Ishikawa (cell line): ENCODE measurements at regions not wholly inside any gene's neighbourhood (a gene's known extent, or its start where the extent isn't known, plus 50 kb on each side); places are given as distances from the start of the nearest gene placed in this dataset.
A peak's percentile ranks its signal among the peaks of the same experiment; 100 is the strongest.

ENCODE experiments used
- CEBPB ChIP-seq: IDR thresholded peaks from 2 replicates; pipeline ENCODE4 v1.6.1; 2012
- CREB1 ChIP-seq: IDR thresholded peaks from 2 replicates; pipeline ENCODE4 v1.6.1; 2012; ENCODE audit warnings: low read depth
- EGR1 ChIP-seq: IDR thresholded peaks from 2 replicates; pipeline ENCODE4 v1.6.1; 2012
- EP300 ChIP-seq: IDR thresholded peaks from 2 replicates; pipeline ENCODE4 v1.6.1; 2012; ENCODE audit warnings: borderline replicate concordance
- FOXM1 ChIP-seq: IDR thresholded peaks from 2 replicates; pipeline ENCODE4 v1.6.1; 2012; ENCODE audit warnings: low read depth, borderline replicate concordance
- NFIC ChIP-seq: IDR thresholded peaks from 2 replicates; pipeline ENCODE4 v1.6.1; 2012
- RAD21 ChIP-seq: IDR thresholded peaks from 2 replicates; pipeline ENCODE4 v1.6.1; 2012; ENCODE audit warnings: low read depth
- TAF1 ChIP-seq: IDR thresholded peaks from 2 replicates; pipeline ENCODE4 v1.6.1; 2012; ENCODE audit warnings: low read depth, mild to moderate bottlenecking
- TCF12 ChIP-seq: IDR thresholded peaks from 2 replicates; pipeline ENCODE4 v1.6.1; 2012; ENCODE audit warnings: low read depth
- TEAD4 ChIP-seq: IDR thresholded peaks from 2 replicates; pipeline ENCODE4 v1.6.1; 2012
- YY1 ChIP-seq: IDR thresholded peaks from 2 replicates; pipeline ENCODE4 v1.6.1; 2012; ENCODE audit warnings: low read depth
- ZBTB7A ChIP-seq: IDR thresholded peaks from 2 replicates; pipeline ENCODE4 v1.6.1; 2012; ENCODE audit warnings: low read depth
- TF ChIP-seq, protein P1 (sequence below): IDR thresholded peaks from 2 replicates; pipeline ENCODE4 v1.6.1; 2012; ENCODE audit warnings: low read depth, mild to moderate bottlenecking
- TF ChIP-seq, protein P2 (sequence below): IDR thresholded peaks from 2 replicates; pipeline ENCODE4 v1.6.1; 2012
- TF ChIP-seq, protein P3 (sequence below): IDR thresholded peaks from 2 replicates; pipeline ENCODE4 v1.6.1; 2012

DNA sequence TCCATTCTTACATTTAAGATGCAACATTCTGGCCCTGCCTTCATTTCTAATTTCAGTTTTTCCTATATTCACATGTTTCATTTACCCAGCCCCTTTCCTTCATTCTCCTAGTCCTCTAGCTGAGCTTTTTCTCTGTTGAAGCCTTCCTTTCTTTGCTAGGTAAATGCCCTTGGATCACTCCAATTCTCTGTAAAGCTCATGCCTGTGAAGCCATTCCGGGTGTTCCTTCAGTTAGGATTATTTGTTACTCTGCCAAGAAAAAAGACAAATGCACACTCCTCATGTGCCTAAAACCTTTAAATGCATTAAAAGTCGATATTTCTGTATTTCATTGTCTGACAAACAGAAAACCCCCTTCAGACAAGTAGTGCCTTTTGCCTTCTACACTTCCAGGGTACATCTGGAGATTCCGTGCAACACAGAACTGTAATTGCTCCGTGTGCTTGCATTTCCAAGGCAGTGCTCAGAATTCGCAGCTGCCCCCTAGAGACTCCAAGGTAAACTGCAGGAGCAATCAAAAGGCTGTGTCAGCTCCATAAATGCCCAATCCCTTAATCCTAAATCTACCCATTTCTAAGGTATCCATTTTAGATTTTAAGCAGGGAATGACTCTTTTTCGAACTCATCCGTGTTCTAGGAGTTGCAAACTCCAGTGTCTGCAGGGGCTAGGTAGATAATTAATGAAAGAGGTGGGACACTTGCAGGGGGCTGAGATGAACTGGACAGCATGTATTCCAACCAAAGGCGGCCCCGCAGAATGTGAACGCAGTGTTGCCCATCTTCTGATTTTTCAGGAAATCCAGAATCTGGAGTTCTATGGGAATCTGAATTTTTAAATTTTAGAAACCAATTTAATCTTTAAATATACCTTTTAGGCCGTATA is 320.2 kb downstream of the GRIN2B start:
- no peak for TF ChIP-seq EP300
- TF ChIP-seq RAD21, result peak; percentile 88

DNA sequence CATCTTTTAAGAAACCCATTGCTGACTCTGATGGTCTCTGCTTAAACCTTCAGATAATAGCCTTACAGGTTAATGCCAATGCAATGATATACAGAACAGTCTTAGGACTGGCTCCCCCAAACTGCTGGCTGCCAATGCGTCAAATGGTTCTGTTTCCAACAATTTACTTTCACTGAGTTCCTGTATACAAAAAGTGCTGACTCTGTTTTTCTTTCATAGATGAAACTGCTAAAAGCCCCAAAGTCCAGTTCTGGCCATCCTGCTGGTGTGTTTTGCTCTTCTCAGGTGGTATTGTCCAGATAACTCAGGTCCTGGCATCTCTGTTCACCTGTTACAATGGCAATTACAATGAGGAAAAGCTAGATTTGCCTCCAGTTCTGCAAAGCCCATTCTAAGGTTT is 326.9 kb downstream of the GRIN2B start:
- no peak for TF ChIP-seq EGR1
- no peak for TF ChIP-seq TAF1
- TF ChIP-seq CREB1, result no peak
- TF ChIP-seq ZBTB7A, result no peak
- TF ChIP-seq FOXM1, result no peak
- TF ChIP-seq, protein P1, sequence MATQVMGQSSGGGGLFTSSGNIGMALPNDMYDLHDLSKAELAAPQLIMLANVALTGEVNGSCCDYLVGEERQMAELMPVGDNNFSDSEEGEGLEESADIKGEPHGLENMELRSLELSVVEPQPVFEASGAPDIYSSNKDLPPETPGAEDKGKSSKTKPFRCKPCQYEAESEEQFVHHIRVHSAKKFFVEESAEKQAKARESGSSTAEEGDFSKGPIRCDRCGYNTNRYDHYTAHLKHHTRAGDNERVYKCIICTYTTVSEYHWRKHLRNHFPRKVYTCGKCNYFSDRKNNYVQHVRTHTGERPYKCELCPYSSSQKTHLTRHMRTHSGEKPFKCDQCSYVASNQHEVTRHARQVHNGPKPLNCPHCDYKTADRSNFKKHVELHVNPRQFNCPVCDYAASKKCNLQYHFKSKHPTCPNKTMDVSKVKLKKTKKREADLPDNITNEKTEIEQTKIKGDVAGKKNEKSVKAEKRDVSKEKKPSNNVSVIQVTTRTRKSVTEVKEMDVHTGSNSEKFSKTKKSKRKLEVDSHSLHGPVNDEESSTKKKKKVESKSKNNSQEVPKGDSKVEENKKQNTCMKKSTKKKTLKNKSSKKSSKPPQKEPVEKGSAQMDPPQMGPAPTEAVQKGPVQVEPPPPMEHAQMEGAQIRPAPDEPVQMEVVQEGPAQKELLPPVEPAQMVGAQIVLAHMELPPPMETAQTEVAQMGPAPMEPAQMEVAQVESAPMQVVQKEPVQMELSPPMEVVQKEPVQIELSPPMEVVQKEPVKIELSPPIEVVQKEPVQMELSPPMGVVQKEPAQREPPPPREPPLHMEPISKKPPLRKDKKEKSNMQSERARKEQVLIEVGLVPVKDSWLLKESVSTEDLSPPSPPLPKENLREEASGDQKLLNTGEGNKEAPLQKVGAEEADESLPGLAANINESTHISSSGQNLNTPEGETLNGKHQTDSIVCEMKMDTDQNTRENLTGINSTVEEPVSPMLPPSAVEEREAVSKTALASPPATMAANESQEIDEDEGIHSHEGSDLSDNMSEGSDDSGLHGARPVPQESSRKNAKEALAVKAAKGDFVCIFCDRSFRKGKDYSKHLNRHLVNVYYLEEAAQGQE, result no peak
- TF ChIP-seq CEBPB, result no peak
- TF ChIP-seq NFIC, result no peak
- TF ChIP-seq EP300, result no peak
- no peak for TF ChIP-seq RAD21
- TF ChIP-seq TCF12, result no peak
- TF ChIP-seq YY1, result no peak
- no peak for TF ChIP-seq TEAD4
- TF ChIP-seq, protein P2, sequence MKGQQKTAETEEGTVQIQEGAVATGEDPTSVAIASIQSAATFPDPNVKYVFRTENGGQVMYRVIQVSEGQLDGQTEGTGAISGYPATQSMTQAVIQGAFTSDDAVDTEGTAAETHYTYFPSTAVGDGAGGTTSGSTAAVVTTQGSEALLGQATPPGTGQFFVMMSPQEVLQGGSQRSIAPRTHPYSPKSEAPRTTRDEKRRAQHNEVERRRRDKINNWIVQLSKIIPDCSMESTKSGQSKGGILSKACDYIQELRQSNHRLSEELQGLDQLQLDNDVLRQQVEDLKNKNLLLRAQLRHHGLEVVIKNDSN, result no peak

DNA sequence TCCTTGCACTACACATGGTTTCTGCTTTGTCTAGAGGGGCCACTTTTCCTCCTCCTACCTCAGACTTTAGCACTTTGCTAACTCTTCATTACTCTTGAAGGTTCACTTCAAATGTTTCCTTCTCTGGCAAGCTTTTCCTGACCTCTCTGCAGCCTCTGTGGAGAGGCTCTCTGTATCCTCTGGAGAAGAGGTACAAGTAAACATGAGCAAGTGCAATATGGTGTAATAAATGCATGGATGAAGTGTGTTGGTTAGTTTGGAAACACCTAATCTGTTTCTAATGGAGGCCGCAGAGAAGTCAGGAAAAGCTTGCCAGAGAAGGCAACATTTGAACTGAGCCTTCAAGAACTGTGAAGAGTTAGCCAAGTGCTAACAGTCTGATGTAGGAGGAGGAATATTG is 329.3 kb downstream of the GRIN2B start:
- no peak for TF ChIP-seq TAF1
- TF ChIP-seq, protein P2, result no peak
- TF ChIP-seq ZBTB7A, result no peak
- TF ChIP-seq EGR1, result no peak
- TF ChIP-seq CEBPB, result no peak
- no peak for TF ChIP-seq NFIC
- TF ChIP-seq, protein P3, sequence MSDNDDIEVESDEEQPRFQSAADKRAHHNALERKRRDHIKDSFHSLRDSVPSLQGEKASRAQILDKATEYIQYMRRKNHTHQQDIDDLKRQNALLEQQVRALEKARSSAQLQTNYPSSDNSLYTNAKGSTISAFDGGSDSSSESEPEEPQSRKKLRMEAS, result no peak
- TF ChIP-seq YY1, result no peak
- no peak for TF ChIP-seq EP300
- no peak for TF ChIP-seq TCF12

DNA sequence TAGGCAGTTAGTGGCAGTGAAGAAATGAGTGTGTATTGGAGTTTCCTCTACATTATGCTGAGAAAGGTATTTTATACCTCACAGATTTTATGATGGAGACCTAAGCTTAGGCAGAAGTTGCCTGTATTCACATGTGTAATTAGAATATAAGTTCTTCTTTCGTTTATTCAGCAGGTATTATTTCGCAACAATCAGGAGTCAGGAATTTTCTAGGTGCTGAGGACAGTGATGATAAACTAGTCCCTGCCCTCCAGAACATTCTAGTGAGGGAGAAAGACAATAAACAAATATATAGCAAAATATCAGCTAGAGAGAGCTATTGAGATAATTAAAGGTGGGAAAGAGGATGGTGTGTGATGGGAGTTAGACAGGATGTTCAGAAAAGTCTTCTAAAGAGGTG is 345.7 kb downstream of the GRIN2B start:
- TF ChIP-seq ZBTB7A (no peak), EP300 (no peak), TEAD4 (no peak), CREB1 (no peak), CEBPB (peak; percentile 54), TCF12 (no peak)

DNA sequence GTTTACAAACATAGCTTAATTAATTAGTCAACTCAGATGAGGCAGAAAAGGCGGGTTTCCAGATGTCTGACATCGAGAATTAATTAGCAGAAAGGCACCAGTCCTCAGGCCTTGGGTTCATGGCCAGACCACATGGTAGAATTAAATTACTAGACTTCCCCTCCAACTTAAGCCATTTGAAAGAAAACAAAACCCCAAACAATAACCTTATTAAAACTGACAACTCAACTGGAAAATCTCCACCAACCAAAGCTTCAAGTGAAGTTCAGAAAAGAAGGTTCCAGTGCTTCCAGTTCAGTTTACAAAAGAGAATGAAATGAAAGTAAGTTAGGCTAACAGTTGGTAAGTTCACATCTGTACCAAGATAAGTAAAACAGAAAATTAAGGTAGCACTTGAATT is 349.5 kb downstream of the GRIN2B start:
- TF ChIP-seq TAF1 (no peak), TEAD4 (no peak), ZBTB7A (no peak), FOXM1 (no peak), TCF12 (no peak), EP300 (no peak), NFIC (no peak)
- TF ChIP-seq, protein P2, result no peak
- TF ChIP-seq, protein P3, result no peak

DNA sequence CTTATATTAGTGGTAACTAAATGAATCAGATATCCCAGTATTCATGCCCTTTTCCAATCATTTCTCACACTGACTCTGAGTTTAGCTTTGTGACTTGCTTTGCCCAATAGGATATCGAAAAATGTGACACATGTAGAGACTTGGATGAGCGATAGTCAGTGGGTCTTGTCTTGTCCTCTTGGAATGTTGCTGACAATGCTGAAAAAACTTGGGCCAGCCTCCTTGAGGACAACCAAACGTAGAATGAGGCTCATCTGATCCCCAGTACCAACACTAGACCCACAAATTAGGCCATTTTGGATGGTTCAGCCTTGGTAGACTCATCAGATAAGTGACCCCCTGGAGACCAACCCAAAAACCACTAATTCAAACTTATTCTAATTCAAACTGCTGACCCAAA is 351.0 kb downstream of the GRIN2B start:
- no peak for TF ChIP-seq EP300
- TF ChIP-seq, protein P2, result no peak
- TF ChIP-seq NFIC, result no peak
- no peak for TF ChIP-seq RAD21
- TF ChIP-seq FOXM1, result no peak
- no peak for TF ChIP-seq ZBTB7A
- no peak for TF ChIP-seq TCF12
- no peak for TF ChIP-seq EGR1
- no peak for TF ChIP-seq CEBPB
- TF ChIP-seq, protein P1, result no peak
- no peak for TF ChIP-seq YY1
- TF ChIP-seq TAF1, result no peak
- TF ChIP-seq CREB1, result no peak
- TF ChIP-seq, protein P3, result no peak
- TF ChIP-seq TEAD4, result no peak
